T-helper 22 cell (primary cell): ENCODE measurements at regions not wholly inside any gene's neighbourhood (a gene's known extent, or its start where the extent isn't known, plus 50 kb on each side); places are given as distances from the start of the nearest gene placed in this dataset.

ENCODE experiments used
- DNase-seq: peaks from one replicate; pipeline ENCODE4 v3.0.0-alpha.2; 2020; ENCODE audit warnings: low read depth

DNA sequence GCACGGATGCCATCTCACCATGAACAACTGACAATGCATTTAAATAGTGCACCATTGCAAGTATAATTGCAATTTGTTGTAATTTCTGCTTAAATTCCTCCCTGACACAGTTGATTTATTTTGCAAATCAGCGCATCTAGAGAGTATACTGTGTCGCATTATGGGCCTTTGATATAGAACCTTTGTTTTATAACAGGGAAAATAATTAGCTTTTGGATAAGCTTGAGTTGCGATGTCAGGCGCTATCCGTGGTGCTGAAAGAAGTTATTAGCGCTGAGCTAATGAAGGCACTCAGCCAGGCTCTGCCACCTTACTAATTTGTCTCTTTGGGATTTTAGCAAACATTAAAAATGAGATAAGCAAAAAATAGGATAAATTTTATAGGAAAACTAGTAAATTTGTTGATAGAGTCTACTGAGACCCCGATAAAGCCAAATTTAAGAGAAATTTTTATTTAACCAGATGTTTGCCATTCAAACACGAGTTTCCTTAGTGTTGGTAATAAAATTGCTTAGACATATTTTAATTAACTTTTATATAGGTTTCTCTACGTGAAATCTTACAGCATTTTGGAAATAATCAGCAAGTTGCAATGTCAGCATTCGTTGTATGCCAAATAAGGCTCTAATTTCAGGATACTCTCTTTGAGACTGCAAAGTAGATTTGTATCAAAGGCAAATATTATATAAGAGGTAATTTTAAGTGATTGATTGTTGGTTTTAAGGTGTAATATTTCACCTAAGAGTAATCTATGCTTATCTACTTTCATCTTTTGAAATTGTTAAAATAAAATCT, 355.5 kb downstream of the TLR4 start:
- no peak for DNase-seq

DNA sequence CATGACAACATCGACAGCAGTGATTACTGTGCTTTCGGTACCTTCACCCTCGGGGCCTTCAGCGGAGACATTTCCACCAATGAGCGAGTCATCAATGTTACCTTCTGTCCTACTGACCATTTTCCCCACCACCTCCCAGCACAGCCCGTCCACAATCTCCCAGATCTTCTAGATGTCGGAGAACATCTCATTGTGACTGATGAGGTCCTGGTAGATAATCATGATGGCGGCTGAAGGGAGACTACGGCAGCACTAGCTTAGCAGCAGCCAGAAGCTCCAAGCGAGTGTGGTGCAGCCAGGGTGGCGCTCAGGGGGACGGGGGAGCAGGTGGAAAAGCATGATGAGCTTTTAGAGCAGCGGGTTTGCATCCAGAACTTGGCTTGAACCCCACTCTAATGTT, 379.0 kb downstream of the TLR4 start:
- DNase-seq = no peak

DNA sequence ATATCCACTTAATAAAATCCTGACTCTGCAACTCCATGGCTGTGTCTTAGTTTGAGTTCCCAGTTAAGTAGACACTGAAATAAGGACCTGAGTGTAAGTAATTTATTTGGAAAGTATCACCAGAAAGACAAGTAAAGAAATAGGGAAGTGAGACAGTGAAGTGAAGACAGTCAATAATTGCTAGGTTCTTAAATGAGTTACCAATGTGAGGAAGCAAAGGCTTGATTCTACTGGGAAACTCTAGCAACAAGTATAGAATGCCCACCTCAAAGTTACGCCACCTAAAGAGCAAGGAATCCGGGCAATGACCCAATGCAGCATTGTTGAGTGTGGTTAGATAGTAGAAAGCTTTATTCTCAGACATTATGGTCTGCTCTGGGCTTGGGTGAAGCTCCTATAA, 383.9 kb downstream of the TLR4 start:
- DNase-seq = no peak

DNA sequence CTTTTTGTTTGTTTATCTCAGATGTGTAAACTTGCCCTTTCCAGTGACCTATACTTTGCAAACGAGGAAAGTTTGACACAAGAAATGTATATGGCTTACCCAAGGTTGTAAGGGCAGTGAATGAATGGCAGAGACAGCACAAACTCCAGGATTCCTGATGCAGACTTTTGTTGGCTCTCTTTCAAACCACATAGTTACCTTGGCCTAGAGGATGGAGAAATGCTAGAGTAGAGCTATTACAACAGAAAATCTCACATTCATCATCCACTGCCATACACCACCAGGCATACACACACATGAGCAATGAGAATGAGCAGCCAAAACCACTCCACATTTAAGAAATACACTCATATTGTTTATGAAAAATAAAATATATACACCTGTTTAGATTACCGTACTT, 387.0 kb downstream of the TLR4 start:
- no peak for DNase-seq

DNA sequence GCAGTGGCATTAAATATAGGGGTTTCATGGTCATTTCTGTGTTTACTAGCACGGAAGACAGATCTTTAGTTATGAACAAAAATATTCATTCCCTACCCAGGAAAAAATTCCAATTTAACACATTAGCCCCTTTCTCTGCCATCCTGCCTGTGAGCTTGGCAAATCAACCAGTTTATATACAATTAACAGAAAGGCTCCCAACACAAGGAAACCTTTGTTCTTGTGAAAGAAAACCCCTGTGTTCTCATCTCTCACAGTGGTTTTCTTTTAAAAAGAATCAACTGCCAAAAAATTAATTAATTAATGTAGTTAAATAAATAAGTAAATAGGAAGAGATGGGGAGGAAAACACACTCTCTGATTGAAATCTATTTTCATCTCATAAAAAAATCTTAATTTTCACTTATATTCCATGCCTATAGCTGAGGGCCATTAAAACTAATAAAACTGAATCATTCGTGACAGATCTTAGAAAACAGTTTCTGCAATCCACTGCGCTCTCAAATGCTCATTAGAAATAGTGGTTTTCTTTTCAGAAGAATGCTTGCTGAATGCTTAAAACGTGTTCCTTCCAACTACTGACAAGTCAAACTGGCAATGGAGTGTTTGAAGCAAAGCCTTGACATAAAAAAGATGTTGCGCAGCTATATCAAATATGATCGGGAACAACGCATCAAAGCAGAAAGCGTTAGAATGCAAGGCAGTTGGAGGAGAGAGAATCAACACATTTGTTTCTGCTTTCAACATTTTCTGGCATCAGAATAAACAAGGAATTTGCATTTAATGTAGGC, 387.7 kb downstream of the TLR4 start:
- DNase-seq = no peak

GRCh38 chr9:118094387-118094786, 390.2 kb downstream of the TLR4 start:
- DNase-seq = no peak

- DNase-seq = no peak
These were observed 396.6 kb downstream of the TLR4 start for GRCh38 chr9:118100529-118101419.

DNA sequence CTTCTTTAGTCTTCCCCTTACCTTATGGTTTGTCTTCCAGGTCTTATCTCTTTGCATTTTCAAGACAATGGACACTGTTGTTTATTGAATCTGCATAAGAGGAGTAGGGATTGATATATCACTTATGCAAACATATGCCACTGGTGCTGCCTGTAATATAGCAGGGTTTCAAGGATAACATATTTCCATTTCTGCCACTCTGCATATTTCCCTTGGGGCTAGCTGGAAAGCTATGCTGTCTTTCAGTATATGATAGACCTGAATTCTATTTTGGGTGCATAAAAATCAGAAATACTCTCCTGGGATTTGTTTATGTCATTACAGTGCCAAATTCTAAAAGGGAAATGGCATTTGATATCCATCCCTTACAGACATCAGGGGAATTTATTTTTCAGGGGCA, 400.2 kb downstream of the TLR4 start:
- no peak for DNase-seq

DNA sequence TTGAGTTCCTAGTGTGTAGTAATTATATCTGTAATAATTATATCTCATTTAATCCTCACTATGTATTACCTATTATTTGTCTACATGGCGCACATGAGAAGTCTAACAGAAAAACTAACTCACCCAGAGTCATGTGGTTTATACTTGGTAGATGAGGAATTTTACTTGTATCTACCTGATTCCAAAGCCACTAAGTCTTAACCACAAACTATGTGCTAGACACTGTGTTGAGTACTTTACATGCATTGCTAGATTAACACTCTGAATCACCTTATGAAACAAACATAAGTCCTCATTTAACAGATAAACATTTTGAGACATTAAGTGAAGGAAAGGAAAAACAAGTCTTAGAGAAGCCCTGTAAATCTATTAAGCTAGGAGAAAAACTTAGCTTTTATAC, 404.8 kb downstream of the TLR4 start:
- no peak for DNase-seq

GRCh38 chr9:118109542-118109941, 405.3 kb downstream of the TLR4 start:
- no peak for DNase-seq

DNA sequence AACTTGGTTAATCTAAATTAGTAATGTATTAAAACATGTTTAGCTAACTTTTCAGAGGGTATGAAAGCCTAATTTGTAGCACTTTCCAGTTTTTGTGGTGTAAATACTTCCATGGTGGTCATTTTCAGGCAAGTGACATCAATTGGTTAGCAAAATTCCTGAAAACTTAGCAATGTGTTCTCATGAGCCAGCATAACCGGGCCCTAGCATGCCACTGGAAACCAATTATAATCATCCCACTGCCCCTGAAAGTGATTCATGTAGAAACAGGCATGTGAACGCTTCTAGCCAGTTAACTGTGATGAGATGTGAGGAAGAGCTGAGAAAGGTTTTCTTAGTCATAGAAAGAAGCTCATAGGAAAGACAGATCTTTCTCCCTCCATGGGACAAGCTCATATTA, 417.2 kb downstream of the TLR4 start:
- no peak for DNase-seq

- no peak for DNase-seq
These were observed 424.1 kb downstream of the TLR4 start for GRCh38 chr9:118128313-118128712.

GRCh38 chr9:118129541-118129940, 425.3 kb downstream of the TLR4 start:
- DNase-seq = no peak

DNA sequence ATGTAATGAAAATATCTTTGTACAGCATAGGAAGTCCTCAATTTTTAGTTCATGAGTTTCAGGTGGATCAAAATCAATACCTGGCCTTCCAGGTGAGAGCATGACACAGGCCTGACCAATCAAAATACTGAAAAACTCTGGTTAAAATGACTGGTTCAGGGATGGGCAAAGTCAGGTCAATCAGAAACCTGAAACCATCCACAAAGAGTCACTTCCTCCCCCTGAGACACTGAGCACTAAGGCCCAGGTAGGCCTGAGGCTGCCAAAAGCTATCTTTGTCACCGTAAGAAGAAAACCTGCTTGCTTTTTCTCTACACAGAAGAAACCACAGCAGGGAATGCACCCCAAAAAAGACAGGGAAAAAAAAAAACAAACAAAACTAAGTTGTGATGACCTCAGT, 444.8 kb downstream of the TLR4 start:
- DNase-seq = no peak

- DNase-seq = no peak
These were observed 452.6 kb downstream of the TLR4 start for GRCh38 chr9:118156846-118157245.

DNA sequence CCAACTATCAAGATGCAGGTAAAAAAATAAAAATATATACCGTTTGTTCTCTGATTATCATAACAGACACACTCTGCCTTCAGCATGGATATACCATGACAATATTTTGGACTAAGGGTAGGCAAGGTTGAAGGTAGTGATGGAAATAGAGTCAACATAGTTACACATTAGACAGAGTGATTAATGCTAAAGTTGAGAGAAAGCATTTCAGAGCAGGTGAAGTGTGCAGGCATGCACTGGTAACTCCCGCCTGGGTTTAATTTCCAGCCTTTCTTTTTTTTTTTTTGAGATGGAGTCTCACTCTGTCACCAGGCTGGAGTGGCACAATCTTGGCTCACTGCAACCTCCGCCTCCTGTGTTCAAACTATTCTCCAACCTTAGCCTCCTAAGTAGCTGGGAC, 458.5 kb downstream of the TLR4 start:
- DNase-seq = no peak

DNA sequence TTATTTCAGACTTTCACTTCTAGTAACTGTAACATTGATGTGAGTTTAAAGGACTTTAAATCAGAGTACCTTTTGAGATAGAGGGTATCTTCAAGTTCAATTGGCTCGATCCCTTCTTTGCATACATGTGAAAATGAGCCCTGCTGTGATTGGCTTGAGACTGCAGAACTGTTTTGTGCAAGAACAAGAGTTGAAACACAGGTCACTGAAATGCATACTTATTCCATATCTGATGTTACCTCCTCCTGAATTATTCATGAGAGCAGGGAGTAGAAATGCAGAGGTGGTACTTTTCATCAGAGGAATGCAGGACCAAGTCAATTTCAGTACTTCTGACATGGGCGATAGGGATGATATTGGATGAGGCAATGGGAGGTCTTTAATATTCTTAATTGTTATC, 459.5 kb downstream of the TLR4 start:
- DNase-seq = no peak

- DNase-seq = no peak
These were observed 461.2 kb downstream of the TLR4 start for GRCh38 chr9:118165451-118165850.

DNA sequence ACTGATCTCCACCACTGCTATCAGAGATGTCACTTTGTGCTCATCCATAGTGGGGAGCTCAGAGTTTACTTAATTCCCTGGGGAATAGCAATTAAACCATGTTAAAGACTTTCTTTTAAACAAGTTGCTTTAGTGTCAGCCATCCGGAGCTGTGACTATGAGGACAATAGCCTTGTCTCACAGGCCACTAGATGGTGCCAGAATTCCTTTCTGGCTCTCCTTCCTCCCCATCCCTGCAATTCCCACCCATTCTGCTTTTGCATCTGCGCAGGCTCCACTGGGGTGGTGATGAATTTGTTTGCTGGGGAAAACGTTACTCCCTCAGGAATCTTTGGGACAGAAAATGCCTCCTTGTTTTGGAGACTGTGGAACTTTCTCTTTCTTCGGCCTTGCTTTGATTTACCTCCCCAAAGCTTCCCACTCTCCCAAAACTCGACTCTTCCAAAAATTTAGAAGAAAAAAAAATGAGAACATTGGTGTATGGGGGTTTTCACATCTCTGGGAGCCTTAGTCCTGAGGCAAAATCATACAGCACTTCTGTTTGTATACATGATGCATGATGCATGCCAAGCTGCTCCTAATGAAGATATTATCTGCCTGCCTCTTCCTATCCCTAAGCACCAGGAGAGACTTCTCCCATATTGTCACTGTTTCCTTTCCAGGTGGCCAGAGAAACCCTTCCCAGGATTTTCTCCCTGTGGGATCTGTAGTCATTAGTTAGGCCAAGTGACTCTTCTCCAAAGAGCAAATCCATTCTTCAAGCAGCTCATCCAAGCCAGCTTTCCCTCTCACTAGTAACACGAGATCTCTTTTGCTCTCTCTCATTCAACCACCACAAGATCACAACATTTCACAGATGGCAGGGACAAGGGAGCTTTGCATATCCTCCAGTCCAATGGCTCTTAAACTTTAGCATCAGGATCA, 466.1 kb downstream of the TLR4 start:
- DNase-seq = no peak

DNA sequence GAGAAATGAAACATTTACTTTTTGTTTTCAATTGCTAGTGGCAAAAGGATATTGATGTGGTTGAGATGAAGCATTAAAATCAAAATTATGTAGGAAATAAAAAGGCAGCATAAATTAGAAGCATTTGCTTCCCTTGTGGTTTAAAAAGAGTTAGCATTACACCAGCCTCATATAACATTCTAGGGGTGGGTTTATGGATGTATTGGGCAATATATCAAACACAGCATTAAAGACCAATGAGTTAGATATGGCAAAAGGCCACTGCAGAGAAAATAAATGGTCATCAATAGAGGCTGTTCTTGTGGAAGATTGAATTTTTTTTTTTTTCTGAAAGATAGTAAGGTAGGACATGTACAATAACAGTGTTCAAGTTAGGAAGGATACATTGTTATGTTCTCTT, 473.0 kb downstream of the TLR4 start:
- DNase-seq = no peak

GRCh38 chr9:118183576-118183975, 479.4 kb downstream of the TLR4 start:
- no peak for DNase-seq

- no peak for DNase-seq
These were observed 483.2 kb downstream of the TLR4 start for GRCh38 chr9:118187408-118187807.
